GM18499 (cell line): ENCODE measurements at regions not wholly inside any gene's neighbourhood (a gene's known extent, or its start where the extent isn't known, plus 50 kb on each side); places are given as distances from the start of the nearest gene placed in this dataset.
"Not testable (repeated sequence)": the region's sequence is repeated elsewhere in the genome, so short reads cannot be mapped to it uniquely, and the experiment has no call there.

Experiments
- ATAC-seq: cut with Tn5 transposase; IDR thresholded peaks from one replicate; pipeline ENCODE4 v1.9.1; 2021; ENCODE audit warnings: moderate number of reproducible peaks; ENCODE audit not compliant: insufficient read depth, unreplicated experiment

DNA sequence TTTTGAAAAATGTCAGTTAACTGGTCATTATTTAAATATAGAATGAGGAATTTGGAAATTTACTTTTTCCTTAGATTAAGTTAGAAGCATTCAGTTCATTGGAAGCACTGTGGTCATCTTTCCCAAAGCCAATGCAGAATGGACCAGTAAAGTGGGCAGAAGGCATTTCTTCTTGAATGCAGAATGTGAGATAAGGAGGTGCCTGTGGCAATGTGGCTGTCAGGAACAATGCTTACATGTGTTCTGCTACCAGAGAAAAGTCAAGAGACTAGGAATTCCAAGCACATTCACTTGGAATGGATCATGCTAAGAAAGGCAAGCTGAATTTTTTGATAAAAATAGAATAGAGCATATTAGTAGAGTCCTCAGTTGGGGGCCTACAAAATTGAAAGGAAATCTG lies 295.0 kb upstream of the KCNH7 start:
- ATAC-seq, result no peak

DNA sequence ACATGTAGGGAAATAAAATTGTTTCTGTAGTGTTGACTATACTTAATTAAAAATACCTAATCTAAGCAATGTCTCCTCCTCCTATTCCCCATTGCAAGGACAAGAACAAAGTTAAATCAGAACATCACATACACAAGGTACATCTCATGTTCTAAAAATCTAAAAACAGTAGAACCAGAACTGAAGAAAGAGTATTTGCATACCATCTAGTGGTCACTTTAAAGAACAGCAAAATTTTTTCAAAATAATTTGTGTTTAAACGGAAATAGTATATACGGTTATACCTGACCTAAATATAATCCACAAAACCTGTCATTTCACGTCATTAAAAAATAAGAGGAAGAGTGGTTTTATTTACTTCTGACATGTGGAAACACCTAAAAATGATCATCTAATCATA lies 294.3 kb upstream of the KCNH7 start:
- ATAC-seq, result peak; percentile 73

DNA sequence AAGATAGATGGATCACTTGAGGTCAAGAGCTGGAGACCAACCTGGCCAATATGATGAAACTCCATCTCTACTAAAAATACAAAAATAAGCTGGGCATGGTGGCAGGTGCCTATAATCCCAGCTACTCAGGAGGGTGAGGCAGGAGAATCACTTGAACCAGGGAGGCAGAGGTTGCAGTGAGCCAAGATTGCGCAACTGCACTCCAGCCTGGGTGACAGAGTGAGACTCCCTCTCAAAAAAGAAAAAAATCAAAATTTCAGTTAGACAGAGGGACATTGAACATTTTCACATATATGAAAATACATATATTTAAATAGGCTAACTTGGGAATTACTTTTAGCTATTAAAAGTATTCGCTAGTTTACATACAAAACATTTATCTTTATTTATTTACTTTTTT lies 293.6 kb upstream of the KCNH7 start:
- not testable (repeated sequence) for ATAC-seq

DNA sequence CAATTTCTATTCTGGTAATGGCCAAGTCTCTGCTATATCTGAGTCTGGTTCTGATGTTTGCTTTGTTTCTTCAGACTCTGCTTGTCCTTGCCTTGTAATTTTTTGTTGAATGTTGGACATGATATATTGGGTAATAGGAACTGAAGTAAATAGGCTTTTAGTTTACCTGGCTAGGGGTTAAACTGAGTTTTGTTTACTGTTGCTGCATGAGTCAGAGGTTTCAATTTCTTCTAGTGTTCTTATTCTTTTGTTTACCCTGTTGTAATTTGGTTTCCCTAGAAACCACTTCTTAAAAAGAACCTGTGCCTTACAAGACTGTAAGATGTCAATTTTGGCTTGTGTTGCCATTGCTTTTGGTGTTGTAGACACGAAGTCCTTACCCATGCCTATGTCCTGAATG lies 285.0 kb upstream of the KCNH7 start:
- peak; percentile 53 for ATAC-seq

DNA sequence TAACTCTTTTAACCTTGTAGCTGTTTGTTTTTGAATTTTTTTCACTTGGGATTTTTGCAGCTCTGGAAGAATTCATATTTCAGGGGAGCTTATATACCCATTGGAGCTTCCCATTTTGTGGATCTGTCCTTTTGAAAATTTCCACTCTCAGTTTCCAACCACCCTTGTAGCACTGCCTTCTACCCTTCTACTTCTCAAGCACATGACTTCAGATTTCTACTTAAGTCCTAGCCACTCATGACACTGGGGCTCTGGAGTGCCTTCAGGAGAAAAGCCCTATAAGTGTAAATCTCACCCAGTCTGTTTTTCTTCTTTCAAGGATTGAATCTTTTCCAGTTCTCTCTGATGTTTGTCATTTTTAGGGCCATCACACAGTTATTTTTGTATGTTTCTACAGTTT lies 283.7 kb upstream of the KCNH7 start:
- ATAC-seq, result no peak

DNA sequence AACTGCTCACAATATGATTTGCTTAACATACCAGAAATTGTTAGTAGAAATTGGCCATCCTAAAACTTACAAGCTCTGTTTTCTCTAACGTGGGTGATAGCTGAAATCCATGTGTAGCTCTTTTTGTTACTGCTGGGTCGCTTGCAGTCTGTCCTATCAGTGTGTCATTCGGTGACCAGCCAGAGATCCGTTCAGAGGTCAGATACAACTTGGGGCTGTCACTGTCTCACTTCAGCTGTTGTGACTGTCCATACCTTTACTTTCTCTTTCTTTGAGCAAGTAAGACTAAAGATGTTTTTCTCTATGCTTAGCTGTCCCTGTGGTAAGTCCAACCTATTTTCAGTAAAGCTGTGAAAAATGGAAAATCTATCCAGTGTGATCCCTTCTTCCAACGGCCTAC lies 282.9 kb upstream of the KCNH7 start:
- ATAC-seq, result no peak

DNA sequence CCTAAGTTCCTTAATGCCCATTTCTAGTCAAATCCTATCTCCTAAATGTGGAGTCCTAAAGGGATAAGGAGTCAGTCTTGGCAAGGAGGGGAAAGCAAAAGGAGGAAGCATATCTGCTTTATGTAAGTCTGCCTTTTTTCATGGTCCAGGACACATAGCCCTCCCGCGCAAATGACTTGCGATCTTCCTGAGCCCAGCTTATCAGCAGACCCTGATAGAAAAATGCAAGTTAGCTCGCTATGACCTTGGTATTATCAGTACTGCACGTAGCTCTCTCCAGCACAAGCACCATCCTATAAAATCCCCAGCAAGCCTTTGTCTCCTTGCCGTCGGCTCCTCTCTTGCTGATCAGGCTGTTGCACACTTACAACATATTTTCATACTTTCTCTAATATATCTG lies 281.4 kb upstream of the KCNH7 start:
- no peak for ATAC-seq

DNA sequence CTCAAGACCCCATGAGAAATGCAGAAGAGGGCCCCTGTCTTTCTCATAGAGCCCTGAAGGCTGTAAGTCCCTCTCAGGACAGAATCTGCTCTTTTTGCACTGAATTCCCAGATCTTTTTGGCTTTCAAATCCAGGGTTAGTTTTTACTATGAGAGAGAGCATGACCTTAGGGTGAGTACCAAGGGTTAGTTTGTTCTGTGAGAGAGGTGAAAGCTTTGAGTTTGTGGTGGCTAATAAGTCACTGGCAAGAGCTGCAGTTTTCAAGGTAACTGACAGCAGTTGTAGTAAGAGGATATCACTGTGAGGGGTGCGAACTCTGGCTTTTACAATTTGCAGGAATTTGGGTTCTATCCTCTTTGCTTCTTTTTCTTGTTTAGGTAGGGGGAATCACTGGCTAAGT lies 248.4 kb upstream of the KCNH7 start:
- no peak for ATAC-seq

DNA sequence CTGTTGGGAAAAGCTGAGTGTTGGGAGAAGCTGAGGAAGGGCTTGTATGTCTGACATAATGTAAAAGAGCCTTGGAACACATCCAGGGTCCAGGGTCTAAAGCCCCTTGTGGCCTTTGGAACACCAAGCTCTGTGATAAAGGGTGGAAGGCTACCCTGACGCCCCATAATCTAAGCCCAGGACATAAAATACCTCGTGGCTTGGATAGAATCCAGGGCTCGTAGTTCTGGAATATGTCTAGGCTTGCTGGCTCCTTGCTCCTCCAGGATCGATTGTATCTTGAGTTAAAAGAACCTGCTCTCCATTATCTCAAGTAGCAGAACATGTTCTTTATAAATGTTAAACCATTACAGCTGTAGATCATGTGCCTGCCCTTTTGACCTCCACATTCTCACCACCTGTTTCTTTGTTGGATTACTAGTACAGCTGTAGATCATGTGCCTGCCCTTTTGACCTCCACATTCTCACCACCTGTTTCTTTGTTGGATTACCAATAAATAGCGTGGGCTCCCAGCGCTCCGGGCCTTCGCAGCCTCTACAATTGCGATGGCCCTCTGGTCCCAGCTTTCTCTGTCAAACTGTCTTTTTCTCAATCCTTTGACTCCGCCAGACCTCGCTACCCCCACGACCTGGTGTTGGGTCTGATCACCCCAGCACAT lies 246.9 kb upstream of the KCNH7 start:
- ATAC-seq, result not testable (repeated sequence)

DNA sequence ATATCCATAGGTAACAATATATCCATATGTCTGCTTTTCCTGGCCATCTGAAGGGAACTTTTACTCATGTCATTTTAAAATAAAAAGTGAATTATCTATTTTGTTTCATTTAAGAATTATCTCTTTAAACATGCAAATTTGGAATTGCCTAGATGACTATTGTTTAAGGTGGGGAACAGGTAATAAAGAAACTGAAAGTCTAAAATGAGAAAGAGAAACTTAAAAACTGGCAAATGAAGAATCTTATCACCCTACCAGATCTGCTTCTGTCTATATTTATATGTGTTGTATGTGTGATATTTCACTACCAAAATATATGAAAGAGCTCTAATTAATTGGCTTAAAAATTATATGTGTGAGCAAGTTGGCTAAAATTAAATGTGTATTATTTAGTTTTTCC lies 243.2 kb upstream of the KCNH7 start:
- ATAC-seq, result no peak

DNA sequence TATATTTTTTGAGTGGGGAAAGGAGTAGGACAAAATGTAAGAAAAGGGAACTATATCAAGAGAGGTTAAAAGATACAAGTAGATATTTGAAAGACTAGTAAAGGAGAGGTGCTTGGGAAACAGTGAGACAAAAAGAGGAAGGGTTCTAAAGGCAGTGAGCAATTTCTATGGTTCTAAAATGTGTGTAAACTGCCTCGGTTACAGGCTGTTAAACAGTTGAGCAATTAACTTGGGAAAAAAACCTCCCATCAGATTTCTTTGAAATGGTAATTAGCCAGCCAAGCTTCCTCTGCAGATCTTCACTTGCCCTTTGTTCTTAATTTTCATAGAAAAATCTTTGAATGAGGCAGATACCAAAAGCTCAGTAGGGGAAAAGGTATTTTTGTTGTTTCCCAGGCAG lies 238.7 kb upstream of the KCNH7 start:
- ATAC-seq, result no peak

DNA sequence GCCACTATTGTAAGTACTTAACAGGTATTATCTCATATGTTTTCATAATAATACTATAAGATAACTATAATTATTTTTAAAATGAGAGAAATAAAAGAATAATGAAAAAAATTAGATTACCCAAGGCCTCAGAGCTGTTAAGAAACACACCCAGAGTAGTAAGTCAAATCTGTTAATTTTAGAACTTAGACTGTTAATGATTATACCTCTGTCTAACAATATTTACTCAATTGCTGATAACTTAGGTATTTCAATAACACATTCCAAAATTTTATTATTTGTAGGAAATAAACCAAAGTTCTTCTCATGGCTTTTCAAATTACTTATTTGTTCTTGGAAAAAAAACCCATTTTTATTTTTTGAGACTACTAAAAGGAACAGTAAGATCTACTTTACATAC lies 227.5 kb upstream of the KCNH7 start:
- no peak for ATAC-seq

DNA sequence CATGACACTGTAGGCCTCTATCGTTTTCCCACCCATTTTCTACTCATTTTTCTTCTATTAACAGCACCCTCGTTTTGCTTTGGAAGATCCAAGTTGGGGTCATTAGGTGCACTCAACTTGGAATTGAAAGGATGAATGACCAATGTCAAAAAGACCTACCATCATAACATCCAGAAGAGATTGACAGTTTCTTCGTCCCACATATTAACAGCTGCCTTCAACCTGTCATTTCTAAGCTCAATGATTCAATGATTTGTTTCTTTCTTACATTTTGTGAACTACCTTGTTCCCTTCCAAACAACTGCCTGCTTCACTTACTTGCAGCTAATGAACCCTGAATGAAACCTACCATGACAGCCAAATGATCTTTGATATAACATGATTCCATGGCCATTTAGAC lies 224.0 kb upstream of the KCNH7 start:
- ATAC-seq, result no peak

DNA sequence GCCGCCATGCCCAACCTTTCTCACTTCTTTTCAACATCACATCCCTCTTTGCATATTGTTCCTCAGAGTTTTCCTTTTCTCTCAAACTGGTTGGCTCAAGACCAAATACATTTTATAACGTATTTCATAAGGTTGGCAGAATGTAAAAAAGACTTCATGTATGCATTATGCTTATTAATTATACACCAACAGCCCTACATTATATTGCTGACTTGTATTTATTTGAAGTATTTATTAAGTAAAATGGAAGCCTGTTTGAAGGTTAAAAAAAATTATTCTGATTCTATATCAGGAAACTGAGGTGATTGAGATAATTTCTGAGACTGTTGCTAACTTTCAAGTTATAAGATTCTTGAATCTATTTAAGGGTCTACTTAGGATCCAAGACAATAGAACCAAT lies 208.0 kb upstream of the KCNH7 start:
- no peak for ATAC-seq

DNA sequence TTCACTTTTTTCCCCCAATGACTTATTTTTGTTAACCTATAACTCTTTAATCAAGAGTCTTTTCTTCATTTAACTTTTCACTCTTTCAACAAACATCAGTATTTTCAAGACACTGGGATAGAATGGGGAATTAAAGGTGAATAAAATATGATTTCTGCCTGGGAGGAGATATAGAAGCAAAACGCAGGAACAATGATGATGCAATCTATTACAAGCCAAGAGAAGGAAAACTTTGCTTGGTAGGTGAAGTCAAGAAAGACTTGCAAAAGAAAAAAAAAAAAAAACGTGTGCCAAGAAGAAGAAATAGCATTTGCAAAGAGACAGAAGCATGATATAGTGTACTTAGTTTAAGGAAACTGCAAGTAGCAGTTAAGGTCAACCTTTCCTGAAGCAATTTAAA lies 207.3 kb upstream of the KCNH7 start:
- ATAC-seq, result no peak

DNA sequence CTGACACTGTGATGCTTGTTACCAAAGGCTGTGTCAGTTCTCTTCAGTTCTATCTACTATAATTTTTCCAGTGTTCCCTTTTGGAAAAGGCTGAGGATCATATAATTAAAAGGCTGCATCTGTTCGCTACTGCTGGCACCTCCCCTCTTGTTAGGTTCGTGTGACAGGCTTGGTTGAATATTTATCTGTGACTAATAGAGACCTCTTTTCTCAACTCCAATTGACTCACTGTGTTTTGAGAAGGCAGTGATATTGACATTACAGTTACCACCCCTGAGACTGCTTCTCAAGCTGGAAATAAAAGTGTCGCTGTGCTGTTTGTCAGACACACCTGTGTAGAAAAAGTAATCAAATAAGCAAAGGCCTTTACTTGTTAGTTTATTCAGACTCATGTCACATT lies 205.5 kb upstream of the KCNH7 start:
- no peak for ATAC-seq

DNA sequence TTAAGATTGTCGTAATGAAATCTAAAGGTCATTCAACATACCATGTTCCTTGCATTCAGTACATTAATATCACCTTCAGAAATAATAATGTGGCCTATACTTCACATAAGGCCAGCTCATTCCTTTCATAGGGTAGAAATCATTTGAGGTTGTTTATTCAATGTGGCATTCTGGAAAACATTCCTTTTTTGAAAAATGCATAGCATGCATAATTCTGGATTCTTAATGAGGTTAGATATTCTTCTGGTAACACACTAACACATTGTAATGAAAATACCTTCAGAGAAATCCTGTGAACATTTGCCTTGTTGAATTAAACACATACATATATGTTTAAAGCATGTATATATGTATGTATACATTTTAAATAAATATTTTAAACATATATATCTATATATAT lies 204.6 kb upstream of the KCNH7 start:
- no peak for ATAC-seq

DNA sequence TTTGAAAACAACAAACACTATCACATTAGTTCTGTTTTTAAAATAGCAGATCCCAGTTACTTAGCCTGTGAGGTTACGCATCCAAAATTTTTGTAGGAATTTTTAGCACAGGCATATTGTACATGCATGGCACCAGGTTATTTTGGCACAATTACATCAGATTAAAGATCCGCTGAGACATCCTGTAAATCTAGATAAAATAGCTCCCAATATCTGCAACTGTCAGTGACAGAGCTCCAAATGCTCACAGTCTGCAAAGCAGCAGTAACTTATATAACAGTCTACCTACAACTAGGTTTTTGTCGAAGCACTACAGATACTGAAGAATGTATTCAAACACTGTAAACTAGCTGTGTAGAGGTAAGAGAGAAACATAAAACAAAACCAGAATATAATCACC lies 200.7 kb upstream of the KCNH7 start:
- ATAC-seq, result no peak

DNA sequence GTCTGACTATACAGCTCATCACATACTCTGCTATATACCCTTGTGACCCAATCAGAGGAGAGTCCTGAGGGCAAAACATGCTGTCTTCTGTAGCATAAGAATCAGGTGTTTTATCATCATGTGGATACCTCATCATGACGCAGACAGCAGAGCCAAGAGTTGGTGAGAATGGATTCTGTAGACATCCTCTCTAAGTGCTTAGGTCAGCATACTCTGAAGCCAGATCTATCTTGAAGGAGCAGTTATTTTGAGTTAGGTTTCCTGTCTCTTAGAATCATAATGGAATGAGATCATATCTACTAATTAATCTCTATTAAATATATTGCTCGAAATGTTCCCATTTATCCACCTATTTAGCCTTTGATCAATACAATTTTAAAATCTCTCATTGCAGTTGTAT lies 190.2 kb upstream of the KCNH7 start:
- ATAC-seq, result no peak

DNA sequence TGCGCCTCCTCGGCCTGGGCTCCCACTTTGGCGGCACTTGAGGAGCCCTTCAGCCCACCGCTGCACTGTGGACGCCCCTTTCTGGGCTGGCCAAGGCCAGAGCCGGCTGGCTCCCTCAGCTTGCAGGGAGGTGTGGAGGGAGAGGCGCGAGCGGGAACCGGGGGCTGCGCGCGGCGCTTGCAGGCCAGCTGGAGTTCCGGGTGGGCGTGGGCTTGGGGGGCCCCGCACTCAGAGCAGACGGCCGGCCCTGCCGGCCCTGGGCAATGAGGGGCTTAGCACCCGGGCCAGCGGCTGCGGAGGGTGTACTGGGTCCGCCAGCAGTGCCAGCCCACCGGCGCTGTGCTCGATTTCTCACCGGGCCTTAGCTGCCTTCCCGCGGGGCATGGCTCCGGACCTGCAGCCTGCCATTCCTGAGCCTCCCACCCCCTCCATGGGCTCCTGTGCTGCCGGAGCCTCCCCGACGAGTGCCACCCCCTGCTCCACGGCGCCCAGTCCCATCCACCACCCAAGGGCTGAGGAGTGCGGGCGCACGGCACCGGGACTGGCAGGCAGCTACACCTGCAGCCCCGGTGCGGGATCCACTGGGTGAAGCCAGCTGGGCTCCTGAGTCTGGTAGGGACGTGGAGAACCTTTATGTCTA lies 187.7 kb upstream of the KCNH7 start:
- not testable (repeated sequence) for ATAC-seq

DNA sequence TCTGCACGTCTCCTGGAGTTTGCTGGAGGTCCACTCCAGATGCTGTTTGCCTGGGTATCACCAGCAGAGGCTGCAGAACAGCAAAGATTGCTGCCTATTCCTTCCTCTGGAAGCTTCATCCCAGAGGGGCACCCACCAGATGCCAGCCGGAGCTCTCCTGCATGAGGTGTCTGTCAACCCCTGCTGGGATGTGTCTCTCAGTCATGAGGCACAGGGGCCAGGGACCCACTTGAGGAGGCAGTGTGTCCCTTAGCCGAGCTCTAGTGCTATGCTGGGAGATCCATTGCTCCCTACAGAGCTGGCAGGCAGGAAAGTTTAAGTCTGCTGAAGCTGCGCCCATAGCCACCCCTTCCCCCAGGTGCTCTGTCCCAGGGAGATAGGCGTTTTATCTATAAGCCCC lies 178.3 kb upstream of the KCNH7 start:
- not testable (repeated sequence) for ATAC-seq

DNA sequence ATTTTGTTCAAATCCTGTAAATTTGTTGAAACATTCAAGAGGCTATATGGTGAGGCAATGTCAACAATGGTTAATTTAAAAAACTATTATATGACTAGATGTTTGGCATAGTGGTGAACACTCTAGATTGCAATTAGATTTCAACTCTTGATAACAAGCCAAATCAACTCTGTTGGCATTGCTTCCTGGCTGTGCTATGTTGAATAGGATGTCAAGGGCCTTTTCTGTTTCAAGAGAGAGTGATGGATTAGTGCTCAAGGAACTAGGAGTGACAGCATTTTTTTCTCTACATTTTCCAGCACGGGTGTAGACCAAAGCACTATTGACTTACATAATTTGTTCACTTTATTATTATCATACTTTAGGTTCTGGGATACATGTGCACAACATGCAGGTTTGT lies 172.4 kb upstream of the KCNH7 start:
- no peak for ATAC-seq
